ENCODE measurements at regions not wholly inside any gene's neighbourhood (a gene's known extent, or its start where the extent isn't known, plus 50 kb on each side); places are given as distances from the start of the nearest gene placed in this dataset.

GRCh38 chr2:6213056-6213780, 521.0 kb downstream of the SOX11 start:
- no peak overlapping the region for H3K4me3 ChIP-seq (replicated peaks in 1 of 2; ENCODE audit: low read depth in 2 of 2, low read length in 2 of 2)
- no peak for TF ChIP-seq CTCF (IDR thresholded peaks at IDR 0.05; ENCODE audit: low read depth, low read length)
- no peak for DNase-seq (ENCODE audit: low read depth in 2 of 2)

- no peak for DNase-seq (ENCODE audit: low read depth in 2 of 2)
These were observed 522.3 kb downstream of the SOX11 start for GRCh38 chr2:6214471-6214870.

GRCh38 chr2:6215053-6215452, 522.9 kb downstream of the SOX11 start:
- H3K4me3 ChIP-seq (replicated peaks in 1 of 2; ENCODE audit: low read depth in 2 of 2, low read length in 2 of 2): no peak overlapping the region
- DNase-seq (ENCODE audit: low read depth in 2 of 2): no peak
- TF ChIP-seq CTCF (IDR thresholded peaks at IDR 0.05; ENCODE audit: low read depth, low read length): no peak

More at GRCh38 chr2:6214471-6214870, 522.3 kb downstream of the SOX11 start:
- TF ChIP-seq CTCF (IDR thresholded peaks at IDR 0.05; ENCODE audit: low read depth, low read length): no peak
- H3K4me3 ChIP-seq (replicated peaks in 1 of 2; ENCODE audit: low read depth in 2 of 2, low read length in 2 of 2): no peak overlapping the region

- no peak for DNase-seq (ENCODE audit: low read depth in 2 of 2)
- TF ChIP-seq CTCF (IDR thresholded peaks at IDR 0.05; ENCODE audit: low read depth, low read length): no peak
- H3K4me3 ChIP-seq (replicated peaks in 1 of 2; ENCODE audit: low read depth in 2 of 2, low read length in 2 of 2): no peak overlapping the region
These were observed 524.0 kb downstream of the SOX11 start for GRCh38 chr2:6216234-6216633.

- DNase-seq (ENCODE audit: low read depth in 2 of 2): no peak
- no peak for TF ChIP-seq CTCF (IDR thresholded peaks at IDR 0.05; ENCODE audit: low read depth, low read length)
- no peak overlapping the region for H3K4me3 ChIP-seq (replicated peaks in 1 of 2; ENCODE audit: low read depth in 2 of 2, low read length in 2 of 2)
These were observed 526.7 kb downstream of the SOX11 start for GRCh38 chr2:6218926-6219325.

GRCh38 chr2:6219906-6220305, 527.7 kb downstream of the SOX11 start:
- no peak for DNase-seq (ENCODE audit: low read depth in 2 of 2)
- no peak for TF ChIP-seq CTCF (IDR thresholded peaks at IDR 0.05; ENCODE audit: low read depth, low read length)
- H3K4me3 ChIP-seq (replicated peaks in 1 of 2; ENCODE audit: low read depth in 2 of 2, low read length in 2 of 2): no peak overlapping the region

GRCh38 chr2:6222296-6222695, 530.1 kb downstream of the SOX11 start:
- DNase-seq (ENCODE audit: low read depth in 2 of 2): no peak
- H3K4me3 ChIP-seq (replicated peaks in 1 of 2; ENCODE audit: low read depth in 2 of 2, low read length in 2 of 2): no peak overlapping the region
- TF ChIP-seq CTCF (IDR thresholded peaks at IDR 0.05; ENCODE audit: low read depth, low read length): no peak

All from cardiac fibroblast (primary cell).